GM19043 (cell line): ENCODE measurements at regions not wholly inside any gene's neighbourhood (a gene's known extent, or its start where the extent isn't known, plus 50 kb on each side); places are given as distances from the start of the nearest gene placed in this dataset.

Experiments used
- ATAC-seq: cut with Tn5 transposase; IDR thresholded peaks from one replicate; pipeline ENCODE4 v1.9.1; 2021; ENCODE audit warnings: low read depth; ENCODE audit not compliant: unreplicated experiment

DNA sequence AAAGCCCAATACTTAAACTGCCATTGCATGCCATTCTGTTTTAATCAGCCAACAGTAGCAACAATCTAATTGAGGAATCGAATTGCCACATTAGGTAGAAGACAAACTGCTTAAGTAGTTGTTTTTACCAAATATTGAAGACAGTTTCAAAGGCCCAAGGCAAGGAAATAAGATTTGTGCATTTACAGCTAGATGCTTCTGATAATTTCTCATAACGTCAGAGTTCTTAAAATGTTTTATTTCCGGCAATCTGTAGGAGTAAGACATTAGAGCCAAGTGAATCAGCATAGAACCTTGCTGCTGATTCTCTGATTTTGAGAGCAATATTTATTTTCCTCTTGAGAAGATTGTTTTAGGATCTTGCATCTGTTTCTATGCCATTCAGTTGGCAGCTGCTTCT lies 174.3 kb downstream of the RBM43 start:
- ATAC-seq: no peak

GRCh38 chr2:151085181-151085611 lies 176.5 kb downstream of the RBM43 start:
- ATAC-seq: no peak

DNA sequence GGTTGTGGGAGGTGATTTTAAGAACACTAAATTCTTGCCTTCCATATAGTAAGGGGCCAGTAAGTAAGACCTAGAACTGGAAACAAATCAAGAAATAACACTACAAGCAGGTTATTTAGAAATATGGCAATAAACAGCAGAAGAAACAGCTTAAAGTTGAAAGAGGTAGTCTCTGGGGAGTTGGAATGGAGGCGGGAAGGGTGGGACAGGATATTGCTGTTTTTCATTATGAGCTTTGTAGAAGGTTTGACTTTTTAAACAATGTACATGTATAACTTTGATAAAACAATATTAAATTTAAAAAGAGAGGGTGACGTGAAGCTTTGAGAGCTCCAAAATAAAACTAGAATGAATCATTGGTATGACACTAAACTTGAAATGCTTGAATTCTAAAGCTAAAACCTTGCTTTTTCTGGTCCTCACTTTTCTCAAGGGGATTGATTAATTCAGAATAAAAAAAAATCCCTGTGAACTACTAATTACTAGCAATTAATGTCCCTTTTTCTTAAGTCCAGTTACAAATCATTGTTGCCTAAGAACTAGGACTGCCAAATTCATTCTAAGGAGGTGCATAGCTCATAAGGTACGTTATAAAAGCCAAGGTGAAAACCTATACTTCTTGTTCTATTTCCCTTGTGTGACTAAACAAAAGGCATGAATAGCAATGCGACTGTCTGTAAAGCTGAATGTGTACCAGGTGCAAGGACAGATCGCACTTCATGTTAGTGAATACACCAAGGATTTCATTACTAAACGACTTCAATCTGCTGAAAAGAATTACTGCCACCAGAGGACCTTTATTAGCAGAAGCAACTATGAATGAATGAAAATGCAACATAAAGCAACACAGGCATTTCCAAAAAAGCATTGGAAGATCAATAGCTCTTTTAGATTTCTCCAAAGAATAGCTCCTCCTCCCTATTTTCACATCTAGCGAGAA lies 177.5 kb downstream of the RBM43 start:
- no peak for ATAC-seq

DNA sequence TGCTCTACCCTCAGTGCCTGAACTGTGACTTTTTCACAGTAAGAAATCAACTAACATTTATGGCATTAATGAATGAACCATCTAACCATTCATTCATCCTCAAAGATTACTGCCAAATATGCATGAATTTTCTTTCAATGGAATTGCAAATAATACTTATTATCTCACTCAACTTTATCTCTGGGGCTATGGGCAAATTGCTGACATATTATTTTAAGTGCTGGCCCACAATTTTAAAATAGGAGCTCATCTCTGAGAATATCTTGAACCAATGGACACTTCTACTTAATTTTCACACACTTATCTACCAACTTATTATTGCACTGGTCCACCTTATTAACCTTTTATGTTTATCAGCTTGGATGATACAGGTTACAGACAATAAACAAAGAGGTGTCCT lies 182.8 kb downstream of the RBM43 start:
- no peak for ATAC-seq

DNA sequence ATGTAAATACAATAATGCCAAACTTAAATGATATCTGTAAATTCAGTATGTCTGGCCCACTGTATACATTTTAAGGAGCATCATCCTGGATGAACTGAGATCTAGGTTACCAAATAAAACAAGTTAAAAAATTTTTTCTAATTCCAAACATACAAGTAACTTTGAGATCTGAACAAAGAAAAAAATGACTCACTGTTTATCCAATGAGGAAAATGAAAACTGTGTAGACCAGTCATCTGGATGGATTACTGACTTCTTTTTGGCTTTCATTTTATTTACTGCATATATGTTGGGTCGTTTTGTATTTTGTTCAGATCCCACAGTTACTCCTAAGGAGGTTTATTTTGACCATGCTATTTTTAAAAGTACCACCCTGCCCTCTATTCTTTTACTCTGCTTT lies 189.8 kb downstream of the RBM43 start:
- no peak for ATAC-seq

GRCh38 chr2:151071382-151071781 lies 190.3 kb downstream of the RBM43 start:
- ATAC-seq: no peak

GRCh38 chr2:151070253-151070652 lies 191.4 kb downstream of the RBM43 start:
- ATAC-seq: no peak

- no peak for ATAC-seq
Measured at GRCh38 chr2:151067658-151068369, 193.8 kb downstream of the RBM43 start.

GRCh38 chr2:151063271-151063670 lies 198.4 kb downstream of the RBM43 start:
- no peak for ATAC-seq

- no peak for ATAC-seq
Measured at GRCh38 chr2:151060287-151060686, 201.4 kb downstream of the RBM43 start.

- ATAC-seq: no peak
Measured at GRCh38 chr2:151056870-151057269, 204.8 kb downstream of the RBM43 start.

DNA sequence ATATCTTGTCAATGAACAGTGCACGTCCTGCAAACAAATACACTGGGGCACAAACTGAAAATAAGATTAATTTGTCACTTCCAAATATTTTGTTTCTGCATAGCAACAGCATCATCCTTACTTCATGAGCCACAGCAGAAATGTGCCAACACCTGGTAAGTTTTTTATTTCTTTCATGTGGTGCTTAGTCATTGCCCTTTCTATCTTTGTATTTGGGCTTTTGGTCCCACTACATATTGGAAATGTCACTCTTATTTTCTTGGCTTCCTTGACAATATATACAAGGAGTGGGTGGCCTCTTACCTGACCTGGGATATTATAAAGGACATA lies 208.0 kb downstream of the RBM43 start:
- no peak for ATAC-seq

- ATAC-seq: no peak
Measured at GRCh38 chr2:151052850-151053660, 208.6 kb downstream of the RBM43 start.

DNA sequence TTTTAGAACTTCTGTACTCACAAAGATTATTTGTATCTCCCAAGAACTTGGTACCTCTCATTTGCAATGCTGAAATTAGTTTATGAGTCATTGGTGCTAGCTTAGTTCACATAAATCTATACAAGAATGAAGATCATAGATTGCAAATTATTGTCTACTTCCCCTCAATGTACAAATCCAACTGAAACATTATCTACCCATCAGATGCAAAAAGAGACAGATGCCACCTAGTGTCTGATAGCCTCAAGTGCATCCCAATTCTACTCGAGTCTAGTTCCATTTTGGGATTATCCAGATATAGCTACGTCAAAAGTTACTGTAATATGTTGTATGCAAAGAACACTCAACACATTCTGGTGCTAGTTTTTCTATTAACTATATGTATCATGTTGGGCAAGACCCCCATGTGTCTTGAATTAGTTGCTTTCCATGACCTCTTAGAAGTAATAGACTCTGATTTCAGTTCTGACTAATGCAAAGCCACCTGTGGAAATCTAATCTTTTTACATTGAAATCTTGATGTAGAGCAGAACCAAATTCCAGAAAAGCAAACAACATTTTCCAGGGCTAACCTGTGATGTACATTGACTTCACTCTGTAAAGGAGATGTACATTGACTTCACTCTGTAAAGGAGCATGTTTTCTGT lies 210.0 kb downstream of the RBM43 start:
- ATAC-seq: peak; percentile 76

DNA sequence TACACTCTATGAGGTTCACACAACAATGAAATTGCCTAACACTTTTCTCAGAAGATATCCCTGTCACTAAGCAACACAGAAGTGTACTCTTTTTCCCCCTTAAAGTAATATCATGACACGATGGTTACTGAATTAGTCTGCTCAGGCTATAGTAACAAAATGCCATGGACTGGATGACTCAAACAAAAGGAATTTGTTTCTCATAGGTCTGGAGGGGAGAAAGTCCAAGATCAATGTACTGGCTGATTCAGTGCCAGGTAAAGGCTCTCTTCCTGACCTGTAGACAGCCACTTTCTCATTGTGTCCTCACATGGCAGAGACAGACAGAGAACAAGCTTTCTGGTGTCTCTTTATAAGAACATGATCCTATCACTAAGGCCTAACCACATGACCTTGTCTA lies 211.9 kb downstream of the RBM43 start:
- no peak for ATAC-seq

GRCh38 chr2:151048331-151049054 lies 213.2 kb downstream of the RBM43 start:
- ATAC-seq: no peak

GRCh38 chr2:151043484-151043883 lies 218.2 kb downstream of the RBM43 start:
- no peak for ATAC-seq

GRCh38 chr2:151042964-151043363 lies 218.7 kb downstream of the RBM43 start:
- ATAC-seq: no peak

DNA sequence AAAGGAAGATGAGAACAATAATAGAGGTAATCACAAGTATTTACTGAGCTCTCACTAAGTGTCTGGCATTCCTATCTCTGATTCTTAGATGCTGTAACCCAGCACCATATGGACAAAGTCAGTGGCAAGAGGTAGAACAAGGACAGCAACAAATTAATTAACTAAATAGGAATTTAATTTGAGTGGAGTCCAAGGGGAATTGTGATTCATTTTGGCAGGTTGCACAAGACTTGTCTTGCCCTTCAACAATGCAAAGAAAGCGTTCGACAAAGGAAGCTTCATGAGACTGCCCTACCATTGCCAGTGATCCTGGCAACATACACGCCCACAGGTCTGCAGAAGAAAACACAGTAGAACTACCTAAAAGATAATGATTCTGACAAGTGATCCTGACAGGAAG lies 221.6 kb downstream of the RBM43 start:
- ATAC-seq: no peak

DNA sequence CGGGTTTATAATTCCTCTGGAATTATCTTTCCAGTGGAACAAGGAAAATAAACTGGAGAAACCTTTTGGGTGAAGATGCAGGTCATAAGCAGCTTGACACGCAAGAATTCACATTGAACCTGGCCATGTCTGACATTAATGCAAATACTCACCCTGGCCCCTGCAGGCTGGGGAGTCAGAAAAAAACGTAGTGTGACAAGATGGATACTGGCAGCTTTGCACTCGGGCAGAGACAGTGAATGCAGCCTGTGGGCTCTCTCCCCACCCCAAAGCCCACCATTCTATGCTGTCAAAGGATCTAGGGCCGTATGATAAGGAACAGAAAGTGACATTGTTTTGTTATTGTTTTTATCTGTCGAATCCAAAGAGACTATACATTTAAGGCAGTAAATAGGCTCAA lies 223.1 kb downstream of the RBM43 start:
- ATAC-seq: no peak
